Muscle layer of colon (tissue), 2 donors: ENCODE measurements at regions not wholly inside any gene's neighbourhood (a gene's known extent, or its start where the extent isn't known, plus 50 kb on each side); places are given as distances from the start of the nearest gene placed in this dataset.
"Not testable (repeated sequence)": the region's sequence is repeated elsewhere in the genome, so short reads cannot be mapped to it uniquely, and the experiment has no call there.

Experiments used
- H3K27ac ChIP-seq: one replicate; pipeline ENCODE4 v1.7.0; 2013; ENCODE audit warnings: low read depth, mild to moderate bottlenecking, low read length, moderate library complexity
- H3K27me3 ChIP-seq, 2 donors: one replicate each; pipeline ENCODE4 v1.7.0; 2013; ENCODE audit warnings: low read length in 2 of 2, mild to moderate bottlenecking in 2 of 2; ENCODE audit not compliant: insufficient read depth in 2 of 2, control insufficient read depth in 1 of 2
- H3K36me3 ChIP-seq: one replicate; pipeline ENCODE4 v1.7.0; 2013; ENCODE audit warnings: mild to moderate bottlenecking, low read length; ENCODE audit not compliant: insufficient read depth
- H3K4me1 ChIP-seq: one replicate; pipeline ENCODE4 v1.7.0; 2013; ENCODE audit warnings: mild to moderate bottlenecking, low read length; ENCODE audit not compliant: insufficient read depth
- H3K4me3 ChIP-seq, 2 donors: one replicate each; pipeline ENCODE4 v1.7.0; 2013; ENCODE audit warnings: low read length in 2 of 2, low read depth in 1 of 2, mild to moderate bottlenecking in 1 of 2, moderate library complexity in 1 of 2
- H3K9ac ChIP-seq: one replicate; pipeline ENCODE4 v1.7.0; 2013; ENCODE audit warnings: low read length
- H3K9me3 ChIP-seq: one replicate; pipeline ENCODE4 v1.7.0; 2013; ENCODE audit warnings: mild to moderate bottlenecking, low read length
- donor health status: abdominal sarcoma.
- donor health status: Adenocarcinoma of cecum.

DNA sequence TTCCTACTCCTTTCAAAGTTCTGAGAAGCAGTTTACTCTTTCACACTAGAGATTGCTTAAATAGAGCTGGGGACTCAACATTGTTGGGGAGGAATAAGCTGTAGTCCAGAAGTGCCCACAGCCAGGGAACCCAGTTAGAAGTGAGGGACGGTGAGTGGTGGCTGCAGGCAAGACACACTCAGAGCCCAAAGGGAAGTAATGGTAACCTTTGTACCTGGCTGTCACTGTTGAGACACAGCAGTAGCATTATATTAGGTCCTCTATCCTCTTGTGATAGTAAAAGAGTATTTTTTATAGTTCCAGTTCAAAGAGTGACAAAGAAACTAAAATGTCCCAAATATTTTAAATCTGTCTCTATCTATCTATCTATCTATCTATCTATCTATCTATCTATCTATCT is 263.3 kb downstream of the TTC6 start:
- no peaks in the 10 kb centered on the region for H3K9me3 ChIP-seq
- H3K4me3 ChIP-seq = no peak overlapping the region
- H3K4me1 ChIP-seq = no peaks in the 10 kb centered on the region
- no peak overlapping the region for H3K9ac ChIP-seq
- H3K36me3 ChIP-seq = no peaks in the 10 kb centered on the region
- no peaks in the 10 kb centered on the region for H3K27me3 ChIP-seq
- no peak overlapping the region for H3K27ac ChIP-seq

DNA sequence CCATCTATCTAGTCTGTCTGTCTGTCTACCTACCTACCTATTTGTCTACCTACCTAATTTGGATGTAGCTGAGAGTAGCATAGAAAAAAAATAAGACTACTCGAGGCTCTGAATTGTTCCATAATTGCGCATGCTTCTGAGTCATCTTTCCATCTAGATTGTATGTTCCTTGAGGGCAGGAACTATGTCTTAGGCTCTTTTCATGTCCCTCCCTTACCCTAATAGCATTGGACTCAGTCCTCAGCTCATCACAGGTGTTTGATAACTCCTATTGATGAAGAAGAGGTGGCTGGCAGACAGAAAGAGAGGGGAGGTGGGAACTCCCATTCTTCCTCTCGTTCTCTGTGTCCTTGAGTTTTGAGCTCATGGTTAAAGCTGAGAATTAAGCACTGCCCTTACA is 263.7 kb downstream of the TTC6 start:
- Histone ChIP-seq H3K4me3 (no peak overlapping the region), H3K4me1 (peaks cover 2% of the 10 kb centered on the region), H3K9me3 (no peaks in the 10 kb centered on the region), H3K27ac (no peak overlapping the region), H3K9ac (no peak overlapping the region), H3K27me3 (no peaks in the 10 kb centered on the region), H3K36me3 (no peaks in the 10 kb centered on the region)

DNA sequence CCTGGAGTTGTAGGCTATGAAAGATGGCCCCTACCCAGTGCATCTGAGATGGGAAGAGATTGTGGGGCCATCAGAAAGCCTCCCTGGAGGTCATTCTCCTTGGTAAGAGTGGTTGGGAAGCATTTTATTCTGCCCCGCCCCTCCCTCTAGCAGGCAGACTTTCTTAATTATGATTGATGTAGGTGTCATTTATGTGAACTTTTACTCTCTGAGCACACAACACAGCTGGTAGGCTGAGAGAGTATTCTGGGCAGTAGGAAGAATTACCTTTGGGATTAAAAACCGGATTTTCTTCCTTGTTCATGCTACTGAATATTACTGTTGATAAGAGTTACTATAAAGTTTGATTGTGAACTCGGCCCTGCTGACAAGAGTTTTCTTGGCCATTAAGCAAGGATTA is 266.8 kb downstream of the TTC6 start:
- Histone ChIP-seq H3K9ac (no peak overlapping the region), H3K4me3 (no peak overlapping the region), H3K36me3 (no peaks in the 10 kb centered on the region), H3K4me1 (peaks cover 24% of the 10 kb centered on the region), H3K9me3 (no peaks in the 10 kb centered on the region), H3K27ac (no peak overlapping the region), H3K27me3 (no peaks in the 10 kb centered on the region)

DNA sequence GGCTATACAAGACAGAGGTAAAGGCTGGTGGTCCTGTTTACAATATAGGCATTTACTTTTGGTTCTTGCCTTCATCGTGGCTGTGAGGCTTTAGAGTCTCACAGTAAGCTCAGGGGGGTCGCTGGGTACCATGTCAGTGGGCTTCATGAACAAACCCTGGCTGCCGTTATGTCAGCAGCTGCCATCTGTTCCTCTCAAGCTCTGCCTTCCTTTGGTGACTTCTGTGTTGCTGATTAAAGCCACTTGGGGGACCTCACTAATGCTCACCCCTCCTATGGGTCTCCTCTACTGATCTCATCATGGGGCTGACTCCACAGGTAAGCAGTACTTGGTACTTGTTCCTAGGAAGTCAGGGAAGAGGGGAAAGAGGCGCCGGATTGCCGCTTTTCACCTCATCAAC is 268.7 kb downstream of the TTC6 start:
- H3K36me3 ChIP-seq = no peaks in the 10 kb centered on the region
- no peaks in the 10 kb centered on the region for H3K27me3 ChIP-seq
- no peak overlapping the region for H3K4me3 ChIP-seq
- H3K27ac ChIP-seq = no peak overlapping the region
- no peaks in the 10 kb centered on the region for H3K9me3 ChIP-seq
- no peak overlapping the region for H3K9ac ChIP-seq
- peaks cover 24% of the 10 kb centered on the region for H3K4me1 ChIP-seq

DNA sequence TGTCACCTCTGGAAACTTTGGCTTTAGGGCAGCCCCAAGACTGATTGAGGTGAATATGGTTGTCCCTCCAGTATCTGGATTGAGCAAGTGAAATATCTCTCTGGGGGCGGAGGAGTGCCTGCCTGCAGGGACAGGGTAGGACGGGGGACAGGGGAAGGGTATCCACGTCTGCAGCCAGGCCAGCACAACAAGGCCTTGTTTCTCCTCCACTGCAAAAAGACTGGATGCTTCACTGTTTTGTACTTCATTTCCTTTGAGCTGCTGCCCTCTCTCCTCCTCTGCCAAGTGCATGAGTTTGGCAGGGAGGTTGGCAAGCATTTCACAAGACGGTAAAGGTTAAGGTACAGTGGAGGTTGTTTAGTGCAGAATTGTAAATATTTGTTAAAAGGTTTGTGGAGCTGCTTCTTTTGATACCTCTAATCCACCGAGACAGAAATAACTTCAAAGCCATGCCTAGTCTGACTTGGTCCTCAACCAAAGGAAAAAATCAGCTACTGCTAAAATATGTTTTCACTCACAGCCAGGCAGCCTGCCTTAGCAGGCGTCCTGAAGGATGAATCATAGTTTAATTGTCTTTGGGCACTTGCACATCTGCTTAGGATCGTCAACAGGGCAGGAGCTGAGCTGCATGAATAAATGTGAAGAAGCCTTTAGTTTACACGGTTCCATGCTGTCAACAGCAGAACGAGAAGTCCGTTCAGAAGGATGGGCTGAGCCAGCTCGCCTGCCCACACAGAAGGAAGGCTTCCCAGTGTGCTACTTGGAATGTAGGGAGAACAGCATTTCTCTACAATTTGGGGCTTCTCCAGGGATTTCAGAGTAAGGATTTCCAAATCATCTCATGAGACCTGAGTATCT is 269.7 kb downstream of the TTC6 start:
- Histone ChIP-seq H3K9me3 (no peaks in the 10 kb centered on the region), H3K27ac (no peak overlapping the region), H3K36me3 (no peaks in the 10 kb centered on the region), H3K4me3 (no peak overlapping the region), H3K27me3 (no peaks in the 10 kb centered on the region), H3K9ac (no peak overlapping the region), H3K4me1 (peaks cover 27% of the 10 kb centered on the region)

DNA sequence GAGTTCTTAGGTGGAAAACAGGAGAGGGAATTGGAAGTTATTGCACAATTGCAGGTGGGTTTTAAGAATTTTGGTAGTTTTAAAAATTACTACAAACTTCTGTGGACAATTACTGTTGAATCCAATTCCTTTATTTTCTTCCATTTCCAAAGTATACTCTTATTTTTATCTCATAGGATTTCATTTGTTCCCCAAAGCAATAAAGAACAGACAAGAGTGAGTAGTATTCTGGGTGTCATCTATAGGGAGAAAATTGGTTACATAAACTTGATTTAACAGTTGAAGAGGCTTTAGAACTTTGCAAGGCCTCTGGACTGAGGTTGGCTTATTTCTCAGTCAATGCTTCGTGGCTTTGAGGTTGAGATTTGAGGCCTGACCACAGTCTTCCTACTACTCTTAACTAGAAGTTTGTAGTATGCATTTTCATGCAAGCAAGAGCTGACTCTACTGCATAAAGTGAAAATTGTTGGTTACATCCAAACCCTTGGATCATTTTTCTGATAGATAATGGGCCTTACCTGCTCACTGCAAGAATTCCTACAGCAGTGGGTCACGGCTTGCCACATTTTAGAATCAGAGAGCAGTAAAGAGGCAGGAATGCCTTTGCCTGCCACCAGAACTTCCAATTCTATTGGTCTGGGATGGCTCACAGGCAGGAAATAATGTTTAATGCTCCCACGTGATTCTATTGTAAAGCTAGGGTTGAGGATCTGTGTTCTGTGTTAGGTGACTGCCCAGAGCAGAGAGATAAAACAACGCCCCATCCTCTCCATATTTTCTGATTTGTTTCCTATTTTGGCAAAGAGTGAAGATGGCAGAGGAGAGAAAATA is 270.5 kb downstream of the TTC6 start:
- peaks cover 35% of the 10 kb centered on the region for H3K4me1 ChIP-seq
- H3K36me3 ChIP-seq = no peaks in the 10 kb centered on the region
- H3K27ac ChIP-seq = no peak overlapping the region
- no peaks in the 10 kb centered on the region for H3K9me3 ChIP-seq
- H3K27me3 ChIP-seq = no peaks in the 10 kb centered on the region
- no peak overlapping the region for H3K4me3 ChIP-seq
- H3K9ac ChIP-seq = no peak overlapping the region

DNA sequence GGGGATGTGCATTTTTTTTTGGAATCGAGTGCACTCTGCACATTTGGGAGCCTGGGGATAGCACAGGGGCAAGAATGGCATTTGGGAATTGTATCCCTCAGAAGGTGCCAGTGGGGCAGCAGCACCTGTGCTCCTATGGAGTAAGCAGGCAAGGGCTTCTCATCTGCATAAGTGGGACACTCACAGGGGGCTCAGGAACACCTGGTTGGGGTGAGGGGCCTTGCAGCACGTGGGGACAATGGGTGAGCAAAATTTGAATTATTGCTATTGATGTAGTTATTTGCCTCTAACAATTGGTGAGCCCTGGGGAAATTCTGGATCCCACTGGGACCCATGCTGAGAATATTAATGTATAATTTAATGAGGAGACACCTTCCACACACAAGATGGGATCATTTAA is 274.2 kb downstream of the TTC6 start:
- Histone ChIP-seq H3K9ac (no peak overlapping the region), H3K4me3 (no peak overlapping the region), H3K9me3 (no peaks in the 10 kb centered on the region), H3K4me1 (peaks cover 32% of the 10 kb centered on the region), H3K36me3 (no peaks in the 10 kb centered on the region), H3K27ac (no peak overlapping the region), H3K27me3 (no peaks in the 10 kb centered on the region)

DNA sequence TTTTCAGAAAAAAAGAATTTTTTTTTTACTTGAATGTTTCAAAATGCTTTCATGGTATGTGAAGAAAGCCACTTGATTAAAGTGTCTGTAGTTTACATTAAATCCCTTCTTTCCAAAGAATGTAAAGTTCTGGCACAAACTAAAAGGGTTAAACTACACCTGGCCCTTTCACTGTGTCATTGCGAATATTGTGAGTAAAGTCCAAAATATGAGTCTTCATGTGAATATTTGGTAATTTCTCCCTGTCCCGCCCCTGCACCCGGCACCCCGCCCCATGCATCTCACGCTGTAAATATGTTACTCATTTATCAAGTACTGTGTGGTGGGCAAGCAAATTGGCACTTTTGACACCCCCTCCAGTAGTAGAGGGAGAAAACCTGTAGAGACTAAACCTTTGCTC is 274.7 kb downstream of the TTC6 start:
- H3K9me3 ChIP-seq = no peaks in the 10 kb centered on the region

DNA sequence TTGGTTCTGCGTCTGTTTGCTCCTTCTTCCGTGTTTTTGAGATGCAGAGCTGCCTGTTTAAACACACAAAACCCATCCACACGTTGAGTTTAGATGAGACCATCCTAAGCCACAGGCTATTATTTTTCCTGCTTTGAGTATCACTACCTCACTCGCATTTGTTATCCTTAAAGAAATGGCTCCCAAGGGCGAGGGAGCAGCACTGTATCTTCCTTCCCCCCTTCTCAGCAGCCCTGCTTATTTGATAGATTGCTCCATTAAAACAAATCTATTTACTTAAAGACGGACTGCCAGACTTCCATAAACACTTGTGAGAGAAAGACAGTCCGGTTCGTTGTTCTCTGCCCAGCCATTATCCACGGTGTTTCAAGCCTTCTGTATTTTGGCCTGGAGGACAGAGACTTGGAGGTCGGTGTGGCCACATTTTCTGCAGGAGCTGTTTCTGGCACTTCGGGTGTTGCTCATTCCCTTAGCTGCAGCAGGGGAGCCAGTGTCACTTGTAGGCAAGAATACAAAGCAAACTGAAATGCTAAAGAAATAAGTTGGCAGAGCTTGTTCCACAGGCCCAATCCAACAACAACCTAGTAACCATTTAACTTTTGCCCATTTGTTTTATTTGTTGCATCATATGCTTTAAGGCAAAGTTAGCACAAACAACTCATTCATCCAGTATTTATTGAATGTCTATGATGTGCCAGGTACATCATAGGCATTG is 275.4 kb downstream of the TTC6 start:
- no peaks in the 10 kb centered on the region for H3K36me3 ChIP-seq
- no peaks in the 10 kb centered on the region for H3K27me3 ChIP-seq

More for the DNA sequence above, 274.7 kb downstream of the TTC6 start:
- Histone ChIP-seq H3K27me3 (no peaks in the 10 kb centered on the region), H3K27ac (no peak overlapping the region), H3K4me3 (no peak overlapping the region), H3K9ac (no peak overlapping the region), H3K36me3 (no peaks in the 10 kb centered on the region), H3K4me1 (peaks cover 26% of the 10 kb centered on the region)

DNA sequence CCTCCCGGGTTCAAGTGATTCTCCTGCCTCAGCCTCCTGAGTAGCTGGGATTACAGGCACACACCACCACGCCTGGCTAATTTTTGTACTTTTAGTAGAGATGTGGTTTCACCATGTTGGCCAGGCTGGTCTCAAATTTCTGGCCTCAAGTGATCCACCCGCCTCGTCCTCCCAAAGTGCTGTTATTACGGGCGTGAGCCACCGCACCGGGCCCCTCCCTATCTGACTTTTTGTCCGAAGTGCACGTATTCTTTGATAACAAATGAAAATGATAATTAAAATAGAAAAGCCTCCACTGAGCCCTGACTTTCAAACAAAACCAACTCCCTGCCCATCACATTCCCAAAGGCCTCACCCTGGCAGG is 278.6 kb downstream of the TTC6 start:
- H3K9me3 ChIP-seq, H3K27ac ChIP-seq, H3K9ac ChIP-seq, H3K36me3 ChIP-seq, H3K27me3 ChIP-seq, H3K4me3 ChIP-seq: not testable (repeated sequence)
- H3K4me1 ChIP-seq = peaks cover 13% of the 10 kb centered on the region

More for the DNA sequence above, 275.4 kb downstream of the TTC6 start:
- no peak overlapping the region for H3K4me3 ChIP-seq
- no peaks in the 10 kb centered on the region for H3K9me3 ChIP-seq
- peaks cover 20% of the 10 kb centered on the region for H3K4me1 ChIP-seq
- no peak overlapping the region for H3K27ac ChIP-seq
- no peak overlapping the region for H3K9ac ChIP-seq

DNA sequence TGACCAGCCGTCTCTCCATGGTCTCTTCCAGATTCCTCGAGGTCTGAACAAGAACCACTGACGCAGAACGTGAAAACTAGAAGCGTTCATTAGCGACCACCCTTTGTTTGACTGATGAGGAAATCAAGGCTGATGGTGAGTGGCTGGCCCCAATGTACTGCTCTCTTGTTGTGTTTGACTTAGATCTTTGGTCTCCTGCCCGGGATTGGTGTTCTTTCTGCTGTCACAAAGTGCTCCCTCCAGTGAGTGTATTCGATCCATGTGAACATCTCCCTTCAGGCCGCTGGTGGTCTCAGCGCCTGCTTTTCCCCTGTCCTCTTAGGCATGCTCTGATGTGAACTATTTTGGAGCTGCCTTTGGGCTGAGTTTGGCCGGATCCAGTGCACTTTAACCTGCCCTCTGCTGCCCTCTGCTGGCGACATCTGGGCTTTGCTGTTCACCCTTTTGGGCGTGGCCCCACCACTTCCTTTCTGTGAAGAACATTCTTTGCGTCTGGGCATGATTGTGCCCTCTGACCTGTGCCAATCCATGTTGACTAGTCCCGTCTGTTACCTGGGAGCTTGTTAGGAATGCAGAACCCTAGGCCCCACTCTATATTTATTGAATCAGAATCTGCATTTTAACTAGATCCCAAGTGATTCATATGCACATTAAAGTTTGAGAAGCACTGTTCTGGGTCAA is 279.1 kb downstream of the TTC6 start:
- H3K9me3 ChIP-seq = no peaks in the 10 kb centered on the region
- no peaks in the 10 kb centered on the region for H3K36me3 ChIP-seq
- H3K27me3 ChIP-seq = no peaks in the 10 kb centered on the region
- H3K27ac ChIP-seq = no peak overlapping the region
- peaks cover 13% of the 10 kb centered on the region for H3K4me1 ChIP-seq
- no peak overlapping the region for H3K4me3 ChIP-seq
- no peak overlapping the region for H3K9ac ChIP-seq
